ENCODE measurements at regions not wholly inside any gene's neighbourhood (a gene's known extent, or its start where the extent isn't known, plus 50 kb on each side); places are given as distances from the start of the nearest gene placed in this dataset.

- ChIA-PET RAD21 (ENCODE audit: low non-redundant PET in 1 of 2, low total read pairs in 2 of 2, uncharacterized antibody in 2 of 2, unreplicated experiment in 2 of 2) (no interaction called here), POLR2A (no interaction called here), CTCF (no interaction called here)
- Histone ChIP-seq H3K9me3 (ENCODE audit: control insufficient read depth in 1 of 2, insufficient read depth in 1 of 2, low read depth in 1 of 2, low read length in 2 of 2) (no peaks in the 10 kb centered on the region), H3K9me2 (ENCODE audit: insufficient read depth) (no peaks in the 10 kb centered on the region), H3K27me3 (ENCODE audit: insufficient read depth, low read length) (peaks cover 11% of the 10 kb centered on the region; the same call in 1 of the 2 replicates), H3K9ac (ENCODE audit: low read length) (no peak overlapping the region), H2AFZ (ENCODE audit: low read depth, low read length, poor library complexity, severe bottlenecking) (no peak overlapping the region), H3K27ac (ENCODE audit: low read depth, low read length) (no peak overlapping the region), H3K4me1 (ENCODE audit: control insufficient read depth in 1 of 2, insufficient read depth in 2 of 2, low read length in 2 of 2) (peaks cover 0 to 7% of the 10 kb centered on the region in 2 experiments; a peak in 2 of 4 replicates), H3K4me3 (replicated peaks in 1 of 2; ENCODE audit: low read depth in 1 of 2, low read length in 2 of 2) (no peak overlapping the region), H3K79me2 (ENCODE audit: insufficient read depth, low read length) (no peaks in the 10 kb centered on the region), H4K20me1 (ENCODE audit: insufficient read depth) (no peaks in the 10 kb centered on the region), H3K4me2 (ENCODE audit: low read length) (no peak overlapping the region), H3K36me3 (ENCODE audit: control insufficient read depth in 1 of 2, insufficient read depth in 2 of 2, low read length in 2 of 2) (no peaks in the 10 kb centered on the region)
- TF ChIP-seq CTCF (IDR thresholded peaks at IDR 0.05 in 2 of 3, conservative IDR thresholded peaks at IDR 0.05 in 1 of 3; ENCODE audit: borderline replicate concordance in 1 of 3, insufficient read depth in 1 of 3, low read depth in 2 of 3, low read length in 2 of 3) (no peak), ZNF274 (IDR thresholded peaks at IDR 0.05; ENCODE audit: low read depth, low read length) (no peak), YY1 (IDR thresholded peaks at IDR 0.05; ENCODE audit: extremely low read depth, insufficient replicate concordance, low read depth, low read length) (no peak), SIN3A (IDR thresholded peaks at IDR 0.05; ENCODE audit: low read depth) (no peak), POLR2A (IDR thresholded peaks at IDR 0.05; ENCODE audit: borderline replicate concordance, extremely low read depth, insufficient read depth, insufficient read length) (no peak), FOSL1 (IDR thresholded peaks at IDR 0.05; ENCODE audit: low read depth) (no peak), EZH2 (IDR thresholded peaks at IDR 0.05) (no peak), EGR1 (IDR thresholded peaks at IDR 0.05; ENCODE audit: low read depth) (no peak), ELF1 (IDR thresholded peaks at IDR 0.05; ENCODE audit: borderline replicate concordance, low read depth) (no peak), TCF7L2 (IDR thresholded peaks at IDR 0.05; ENCODE audit: borderline replicate concordance, extremely low read depth, insufficient read depth, insufficient read length) (no peak), MAX (IDR thresholded peaks at IDR 0.05) (no peak), JUND (IDR thresholded peaks at IDR 0.05) (no peak)
- ATAC-seq (no peak), DNase-seq (ENCODE audit: low read depth, low spot score) (no peak)
- BruUV-seq (replicated peaks), result no TSS peak
- intact Hi-C loops (cut with micrococcal nuclease), result no loop called here
Observed at GRCh38 chr11:95360377-95361075, 129.5 kb upstream of the SESN3 start.

Data from HCT116 (cell line).